NT2/D1 (cell line): ENCODE measurements at regions not wholly inside any gene's neighbourhood (a gene's known extent, or its start where the extent isn't known, plus 50 kb on each side); places are given as distances from the start of the nearest gene placed in this dataset.

Source experiments
- YY1 ChIP-seq: IDR thresholded peaks from 2 replicates; pipeline ENCODE4 v1.6.1; 2011; ENCODE audit not compliant: insufficient read length, insufficient read depth
- ZNF274 ChIP-seq: IDR thresholded peaks from 2 replicates; pipeline ENCODE4 v1.6.1; 2011; ENCODE audit warnings: mild to moderate bottlenecking, low read depth, low read length

GRCh38 chr22:49475253-49475652 is 352.4 kb downstream of the BRD1 start:
- TF ChIP-seq ZNF274 = no peak
- no peak for TF ChIP-seq YY1
